ENCODE measurements at regions not wholly inside any gene's neighbourhood (a gene's known extent, or its start where the extent isn't known, plus 50 kb on each side); places are given as distances from the start of the nearest gene placed in this dataset.

GRCh38 chr5:22970956-22971618, 117.9 kb upstream of the CDH12 start:
- ATAC-seq = peak; percentile 41
- Mint-ChIP-seq H3K27me3 (no peaks in the 10 kb centered on the region), H3K4me1 (peaks cover 21% of the 10 kb centered on the region), H3K36me3 (peaks cover 5% of the 10 kb centered on the region), H3K27ac (no peak overlapping the region), H3K9me3 (peaks cover 17% of the 10 kb centered on the region), H3K4me3 (no peak overlapping the region)

GRCh38 chr5:22970491-22970890, 117.3 kb upstream of the CDH12 start:
- H3K9me3 Mint-ChIP-seq = peaks cover 17% of the 10 kb centered on the region
- H3K4me3 Mint-ChIP-seq = no peak overlapping the region
- ATAC-seq = no peak
- H3K27ac Mint-ChIP-seq = no peak overlapping the region
- H3K36me3 Mint-ChIP-seq = peaks cover 5% of the 10 kb centered on the region
- peaks cover 27% of the 10 kb centered on the region for H3K4me1 Mint-ChIP-seq
- H3K27me3 Mint-ChIP-seq = no peaks in the 10 kb centered on the region

- no peak for ATAC-seq
- Mint-ChIP-seq H3K4me1 (peaks cover 34% of the 10 kb centered on the region), H3K27me3 (no peaks in the 10 kb centered on the region), H3K9me3 (peaks cover 19% of the 10 kb centered on the region), H3K36me3 (peaks cover 5% of the 10 kb centered on the region), H3K27ac (no peak overlapping the region), H3K4me3 (no peak overlapping the region)
These were observed 115.2 kb upstream of the CDH12 start for GRCh38 chr5:22968386-22968785.

- peaks cover 22% of the 10 kb centered on the region for H3K9me3 Mint-ChIP-seq
- peak overlapping the region; percentile 55 for H3K27ac Mint-ChIP-seq
- H3K4me3 Mint-ChIP-seq = peak overlapping the region; percentile 19
- H3K36me3 Mint-ChIP-seq = peaks cover 5% of the 10 kb centered on the region
- H3K27me3 Mint-ChIP-seq = no peaks in the 10 kb centered on the region
- peak; percentile 65 for ATAC-seq
- peaks cover 34% of the 10 kb centered on the region for H3K4me1 Mint-ChIP-seq
These were observed 112.8 kb upstream of the CDH12 start for GRCh38 chr5:22965960-22966359.

GRCh38 chr5:22964632-22965031, 111.5 kb upstream of the CDH12 start:
- H3K4me3 Mint-ChIP-seq = no peak overlapping the region
- peaks cover 34% of the 10 kb centered on the region for H3K4me1 Mint-ChIP-seq
- H3K27me3 Mint-ChIP-seq = no peaks in the 10 kb centered on the region
- H3K27ac Mint-ChIP-seq = no peak overlapping the region
- peaks cover 22% of the 10 kb centered on the region for H3K9me3 Mint-ChIP-seq
- no peak for ATAC-seq
- peaks cover 5% of the 10 kb centered on the region for H3K36me3 Mint-ChIP-seq

- H3K27me3 Mint-ChIP-seq = no peaks in the 10 kb centered on the region
- no peaks in the 10 kb centered on the region for H3K36me3 Mint-ChIP-seq
- no peaks in the 10 kb centered on the region for H3K4me1 Mint-ChIP-seq
- ATAC-seq = no peak
- H3K4me3 Mint-ChIP-seq = no peak overlapping the region
- no peak overlapping the region for H3K27ac Mint-ChIP-seq
- H3K9me3 Mint-ChIP-seq = peaks cover 2% of the 10 kb centered on the region
These were observed 105.5 kb upstream of the CDH12 start for GRCh38 chr5:22958462-22959262.

GRCh38 chr5:22947921-22948320, 94.8 kb upstream of the CDH12 start:
- no peaks in the 10 kb centered on the region for H3K4me1 Mint-ChIP-seq

GRCh38 chr5:22938362-22938761, 85.2 kb upstream of the CDH12 start:
- peaks cover 8% of the 10 kb centered on the region for H3K9me3 Mint-ChIP-seq
- ATAC-seq = no peak
- no peak overlapping the region for H3K27ac Mint-ChIP-seq
- H3K4me3 Mint-ChIP-seq = no peak overlapping the region
- no peaks in the 10 kb centered on the region for H3K4me1 Mint-ChIP-seq
- no peaks in the 10 kb centered on the region for H3K36me3 Mint-ChIP-seq
- H3K27me3 Mint-ChIP-seq = no peaks in the 10 kb centered on the region

More at GRCh38 chr5:22947921-22948320, 94.8 kb upstream of the CDH12 start:
- no peak overlapping the region for H3K4me3 Mint-ChIP-seq
- no peaks in the 10 kb centered on the region for H3K36me3 Mint-ChIP-seq
- H3K27ac Mint-ChIP-seq = no peak overlapping the region
- no peaks in the 10 kb centered on the region for H3K9me3 Mint-ChIP-seq
- no peak for ATAC-seq
- H3K27me3 Mint-ChIP-seq = no peaks in the 10 kb centered on the region

- Mint-ChIP-seq H3K36me3 (no peaks in the 10 kb centered on the region), H3K27ac (no peak overlapping the region), H3K4me1 (no peaks in the 10 kb centered on the region), H3K27me3 (no peaks in the 10 kb centered on the region), H3K9me3 (peaks cover 13% of the 10 kb centered on the region), H3K4me3 (no peak overlapping the region)
- ATAC-seq = no peak
These were observed 75.8 kb upstream of the CDH12 start for GRCh38 chr5:22928821-22929482.

- Mint-ChIP-seq H3K27ac (no peak overlapping the region), H3K27me3 (no peaks in the 10 kb centered on the region), H3K4me3 (no peak overlapping the region), H3K4me1 (no peaks in the 10 kb centered on the region), H3K36me3 (no peaks in the 10 kb centered on the region), H3K9me3 (peaks cover 9% of the 10 kb centered on the region)
- no peak for ATAC-seq
These were observed 73.4 kb upstream of the CDH12 start for GRCh38 chr5:22926574-22926973.

GRCh38 chr5:22918511-22918910, 65.4 kb upstream of the CDH12 start:
- Mint-ChIP-seq H3K36me3 (no peaks in the 10 kb centered on the region), H3K27me3 (no peaks in the 10 kb centered on the region), H3K4me3 (no peak overlapping the region), H3K4me1 (no peaks in the 10 kb centered on the region), H3K27ac (no peak overlapping the region), H3K9me3 (peaks cover 12% of the 10 kb centered on the region)
- no peak for ATAC-seq

GRCh38 chr5:22916393-22916792, 63.2 kb upstream of the CDH12 start:
- no peak for ATAC-seq
- H3K4me1 Mint-ChIP-seq = no peaks in the 10 kb centered on the region
- no peak overlapping the region for H3K27ac Mint-ChIP-seq
- H3K36me3 Mint-ChIP-seq = no peaks in the 10 kb centered on the region
- no peaks in the 10 kb centered on the region for H3K27me3 Mint-ChIP-seq
- peaks cover 6% of the 10 kb centered on the region for H3K9me3 Mint-ChIP-seq
- no peak overlapping the region for H3K4me3 Mint-ChIP-seq

GRCh38 chr5:22911019-22911418, 57.9 kb upstream of the CDH12 start:
- no peaks in the 10 kb centered on the region for H3K9me3 Mint-ChIP-seq
- H3K4me3 Mint-ChIP-seq = no peak overlapping the region
- H3K36me3 Mint-ChIP-seq = no peaks in the 10 kb centered on the region
- no peak for ATAC-seq
- no peaks in the 10 kb centered on the region for H3K4me1 Mint-ChIP-seq
- H3K27me3 Mint-ChIP-seq = no peaks in the 10 kb centered on the region
- H3K27ac Mint-ChIP-seq = no peak overlapping the region

- no peak for ATAC-seq
- Mint-ChIP-seq H3K27ac (no peak overlapping the region), H3K9me3 (no peaks in the 10 kb centered on the region), H3K4me1 (no peaks in the 10 kb centered on the region), H3K4me3 (no peak overlapping the region), H3K27me3 (no peaks in the 10 kb centered on the region), H3K36me3 (no peaks in the 10 kb centered on the region)
These were observed 57.4 kb upstream of the CDH12 start for GRCh38 chr5:22910523-22910922.

- ATAC-seq = no peak
- H3K36me3 Mint-ChIP-seq = no peaks in the 10 kb centered on the region
- no peaks in the 10 kb centered on the region for H3K4me1 Mint-ChIP-seq
- no peaks in the 10 kb centered on the region for H3K27me3 Mint-ChIP-seq
- no peaks in the 10 kb centered on the region for H3K9me3 Mint-ChIP-seq
- no peak overlapping the region for H3K27ac Mint-ChIP-seq
- no peak overlapping the region for H3K4me3 Mint-ChIP-seq
These were observed 55.4 kb upstream of the CDH12 start for GRCh38 chr5:22908586-22908985.

GRCh38 chr5:22908129-22908528, 55.0 kb upstream of the CDH12 start:
- Mint-ChIP-seq H3K27ac (no peak overlapping the region), H3K9me3 (no peaks in the 10 kb centered on the region), H3K36me3 (no peaks in the 10 kb centered on the region), H3K27me3 (no peaks in the 10 kb centered on the region), H3K4me1 (no peaks in the 10 kb centered on the region), H3K4me3 (no peak overlapping the region)
- ATAC-seq = no peak
